ENCODE measurements at regions not wholly inside any gene's neighbourhood (a gene's known extent, or its start where the extent isn't known, plus 50 kb on each side); places are given as distances from the start of the nearest gene placed in this dataset.

DNA sequence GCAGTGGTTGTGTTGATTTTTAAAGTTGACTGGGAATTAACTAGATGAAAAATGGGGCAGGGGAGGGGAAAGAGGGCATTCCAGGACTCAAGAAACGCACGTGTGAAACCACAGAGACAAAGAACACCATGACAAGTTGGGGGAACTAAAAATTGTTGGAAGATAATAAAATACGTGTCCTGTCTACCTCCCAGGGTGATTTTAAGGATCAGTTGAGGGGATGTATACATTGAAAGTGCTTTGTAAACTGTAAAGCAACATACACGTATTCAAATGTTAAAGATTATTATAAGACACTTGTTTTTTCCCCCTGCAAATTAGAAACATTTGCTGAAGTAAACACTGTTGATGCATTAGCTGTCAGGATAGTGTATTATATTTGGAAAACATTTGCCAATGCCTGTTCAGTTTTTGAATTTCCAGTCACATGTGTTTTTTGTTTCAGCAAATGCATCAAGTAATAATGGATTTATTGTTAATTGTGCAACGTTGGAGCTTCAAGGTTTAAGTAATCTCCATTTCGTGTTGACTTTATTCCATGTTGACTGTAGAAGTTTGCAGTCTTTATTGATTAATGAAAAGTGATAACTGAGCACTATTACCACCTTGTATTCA lies 412.7 kb downstream of the ACTL7B start:
- TF ChIP-seq POLR2A (IDR thresholded peaks at IDR 0.05): no peak
- TF ChIP-seq, protein P1, sequence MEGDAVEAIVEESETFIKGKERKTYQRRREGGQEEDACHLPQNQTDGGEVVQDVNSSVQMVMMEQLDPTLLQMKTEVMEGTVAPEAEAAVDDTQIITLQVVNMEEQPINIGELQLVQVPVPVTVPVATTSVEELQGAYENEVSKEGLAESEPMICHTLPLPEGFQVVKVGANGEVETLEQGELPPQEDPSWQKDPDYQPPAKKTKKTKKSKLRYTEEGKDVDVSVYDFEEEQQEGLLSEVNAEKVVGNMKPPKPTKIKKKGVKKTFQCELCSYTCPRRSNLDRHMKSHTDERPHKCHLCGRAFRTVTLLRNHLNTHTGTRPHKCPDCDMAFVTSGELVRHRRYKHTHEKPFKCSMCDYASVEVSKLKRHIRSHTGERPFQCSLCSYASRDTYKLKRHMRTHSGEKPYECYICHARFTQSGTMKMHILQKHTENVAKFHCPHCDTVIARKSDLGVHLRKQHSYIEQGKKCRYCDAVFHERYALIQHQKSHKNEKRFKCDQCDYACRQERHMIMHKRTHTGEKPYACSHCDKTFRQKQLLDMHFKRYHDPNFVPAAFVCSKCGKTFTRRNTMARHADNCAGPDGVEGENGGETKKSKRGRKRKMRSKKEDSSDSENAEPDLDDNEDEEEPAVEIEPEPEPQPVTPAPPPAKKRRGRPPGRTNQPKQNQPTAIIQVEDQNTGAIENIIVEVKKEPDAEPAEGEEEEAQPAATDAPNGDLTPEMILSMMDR (IDR thresholded peaks at IDR 0.05): no peak
- no peaks in the 10 kb centered on the region for H3K4me1 ChIP-seq
- no peaks in the 10 kb centered on the region for H3K27me3 ChIP-seq
- ATAC-seq (no peak), DNase-seq (no peak)
- 42% methylated on average over 6 of the region's 6 CpGs for WGBS (ENCODE audit: insufficient coverage, low coverage, low lambda C conversion rate, missing lambda C conversion rate)
- H3K4me3 ChIP-seq: no peak overlapping the region
- no peak overlapping the region for H3K27ac ChIP-seq
- H3K36me3 ChIP-seq: no peaks in the 10 kb centered on the region
- H3K9me3 ChIP-seq: no peaks in the 10 kb centered on the region
- intact Hi-C loops (cut with DNase I): no loop called here

DNA sequence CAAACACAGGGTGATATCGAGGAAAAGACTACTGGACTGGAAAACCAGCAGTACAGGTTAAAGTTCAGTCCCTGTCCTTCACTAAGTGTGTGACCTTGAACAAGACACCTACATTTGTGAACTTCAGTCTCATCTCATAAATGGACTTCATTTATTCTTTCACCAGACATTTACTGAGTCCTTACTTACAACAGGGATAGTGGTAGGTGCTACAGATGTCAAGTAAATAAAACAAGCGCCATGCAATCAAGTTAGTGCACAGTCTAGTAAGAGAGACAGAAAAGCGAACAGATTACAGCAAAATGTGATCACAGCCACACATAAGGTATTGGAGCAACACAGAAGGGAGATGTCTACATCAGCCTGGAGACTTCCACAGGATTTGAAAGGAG lies 413.2 kb downstream of the ACTL7B start:
- H3K27ac ChIP-seq: no peak overlapping the region
- H3K36me3 ChIP-seq: no peaks in the 10 kb centered on the region
- no peaks in the 10 kb centered on the region for H3K9me3 ChIP-seq
- no peak overlapping the region for H3K4me3 ChIP-seq
- DNase-seq: no peak
- no peaks in the 10 kb centered on the region for H3K27me3 ChIP-seq
- no peak for TF ChIP-seq POLR2A (IDR thresholded peaks at IDR 0.05)
- intact Hi-C loops (cut with DNase I): no loop called here
- H3K4me1 ChIP-seq: no peaks in the 10 kb centered on the region
- WGBS (ENCODE audit: insufficient coverage, low coverage, low lambda C conversion rate, missing lambda C conversion rate): 45% methylated on average over 3 of the region's 3 CpGs
- ATAC-seq: no peak

DNA sequence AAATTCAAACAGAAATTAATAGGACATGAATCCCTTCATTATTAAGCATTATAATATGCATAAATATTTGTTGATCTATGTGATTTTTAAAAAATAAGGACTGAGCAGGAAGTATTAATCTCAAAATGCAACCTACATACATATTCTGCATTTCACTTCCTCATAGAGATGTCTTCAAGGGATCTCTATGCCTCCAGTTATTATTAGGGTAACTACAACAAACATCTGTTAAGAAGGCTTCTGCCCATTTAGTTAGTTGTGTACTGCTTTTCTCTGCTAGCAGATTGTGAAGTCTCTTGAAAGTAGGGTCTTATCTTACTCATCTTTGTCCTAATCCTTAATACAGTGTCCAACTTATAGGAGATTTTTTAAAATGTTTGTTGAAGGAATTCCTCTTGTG lies 414.1 kb downstream of the ACTL7B start:
- ATAC-seq (no peak), DNase-seq (no peak)
- H3K27ac ChIP-seq: no peak overlapping the region
- no peaks in the 10 kb centered on the region for H3K4me1 ChIP-seq
- no peak overlapping the region for H3K4me3 ChIP-seq
- H3K36me3 ChIP-seq: no peaks in the 10 kb centered on the region
- intact Hi-C loops (cut with DNase I): no loop called here
- H3K27me3 ChIP-seq: no peaks in the 10 kb centered on the region
- no peaks in the 10 kb centered on the region for H3K9me3 ChIP-seq
- no peak for TF ChIP-seq POLR2A (IDR thresholded peaks at IDR 0.05)
- TF ChIP-seq, protein P1 (IDR thresholded peaks at IDR 0.05): no peak

DNA sequence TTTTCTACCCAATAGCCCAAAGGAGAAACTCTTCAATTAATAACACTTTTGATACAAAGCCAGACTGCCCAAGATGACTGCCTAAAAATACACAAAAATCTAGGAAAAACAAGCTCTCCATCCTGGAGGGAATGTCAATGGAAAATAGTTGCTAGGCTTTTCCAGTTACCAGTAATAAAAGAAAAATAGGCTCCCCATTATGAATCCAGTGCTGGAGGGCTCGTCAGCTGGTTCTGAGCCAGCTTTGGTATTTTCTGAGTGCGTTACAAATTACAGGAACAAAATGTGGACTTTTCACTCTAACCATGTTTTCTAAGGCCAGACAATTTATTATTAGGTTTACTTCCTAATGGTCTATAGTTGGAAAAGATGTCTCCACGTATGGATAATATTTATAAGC lies 414.5 kb downstream of the ACTL7B start:
- DNase-seq: no peak
- ATAC-seq: no peak
- Histone ChIP-seq H3K36me3 (no peaks in the 10 kb centered on the region), H3K9me3 (no peaks in the 10 kb centered on the region), H3K27ac (no peak overlapping the region), H3K4me1 (no peaks in the 10 kb centered on the region), H3K27me3 (no peaks in the 10 kb centered on the region), H3K4me3 (no peak overlapping the region)
- no peak for TF ChIP-seq POLR2A (IDR thresholded peaks at IDR 0.05)
- TF ChIP-seq, protein P1 (IDR thresholded peaks at IDR 0.05): no peak
- intact Hi-C loops (cut with DNase I): no loop called here
- WGBS (ENCODE audit: insufficient coverage, low coverage, low lambda C conversion rate, missing lambda C conversion rate): 57% methylated on average over 3 of the region's 3 CpGs

DNA sequence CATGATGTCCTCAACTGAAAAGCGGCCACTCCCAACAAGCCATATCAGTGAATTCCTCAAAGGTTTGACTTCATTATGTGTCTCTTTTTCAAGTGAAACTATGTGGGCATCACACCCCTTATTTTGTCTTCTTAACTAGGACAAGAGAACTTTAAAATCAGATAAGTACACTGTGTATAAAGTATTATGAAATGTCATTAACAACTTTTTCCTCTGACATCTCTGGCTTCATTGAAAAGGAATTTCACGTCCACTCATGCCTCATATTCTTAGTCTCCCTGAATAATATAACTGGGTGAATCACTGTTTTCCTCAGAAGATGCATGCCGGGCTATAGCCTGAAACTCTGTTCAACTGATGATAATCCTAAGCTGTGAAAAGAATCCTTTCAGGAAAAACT lies 415.8 kb downstream of the ACTL7B start:
- H3K27me3 ChIP-seq: no peaks in the 10 kb centered on the region
- H3K4me1 ChIP-seq: no peaks in the 10 kb centered on the region
- 84% methylated on average over 3 of the region's 3 CpGs for WGBS (ENCODE audit: insufficient coverage, low coverage, low lambda C conversion rate, missing lambda C conversion rate)
- ATAC-seq: no peak
- no peaks in the 10 kb centered on the region for H3K9me3 ChIP-seq
- no peaks in the 10 kb centered on the region for H3K36me3 ChIP-seq
- H3K4me3 ChIP-seq: no peak overlapping the region
- DNase-seq: no peak
- TF ChIP-seq, protein P1 (IDR thresholded peaks at IDR 0.05): no peak
- no peak for TF ChIP-seq POLR2A (IDR thresholded peaks at IDR 0.05)
- intact Hi-C loops (cut with DNase I): no loop called here
- no peak overlapping the region for H3K27ac ChIP-seq

All from right lobe of liver (tissue), 6 donors.